K562 (cell line): ENCODE measurements at regions not wholly inside any gene's neighbourhood (a gene's known extent, or its start where the extent isn't known, plus 50 kb on each side); places are given as distances from the start of the nearest gene placed in this dataset.

Source experiments
- BCOR ChIP-seq: fragments of 450-650 bp; IDR thresholded peaks from 2 replicates; pipeline ENCODE4 v1.6.1; 2016
- C11orf30 ChIP-seq: fragments of 450-650 bp; IDR thresholded peaks from 2 replicates; pipeline ENCODE4 v1.6.1; 2016; ENCODE audit warnings: low read depth, mild to moderate bottlenecking
- CHD2 ChIP-seq: IDR thresholded peaks from 2 replicates; pipeline ENCODE4 v1.6.1; 2011; ENCODE audit warnings: low read depth, low read length
- CXXC5 ChIP-seq: fragments of 250-450 bp; sonication (Bioruptor Pico); IDR thresholded peaks from 2 replicates; pipeline ENCODE4 v1.8.0; 2022; ENCODE audit warnings: inconsistent platforms, mild to moderate bottlenecking, moderate library complexity
- E2F6 ChIP-seq, 2 experiments: IDR thresholded peaks; 2 replicates each; pipeline ENCODE4 v1.6.1; 2011; ENCODE audit warnings: borderline replicate concordance in 1 of 2, control low read depth in 1 of 2, low read depth in 1 of 2, low read length in 1 of 2, mild to moderate bottlenecking in 1 of 2, mixed read lengths in 1 of 2, moderate library complexity in 1 of 2; ENCODE audit not compliant: insufficient read depth in 1 of 2, insufficient read length in 1 of 2, poor library complexity in 1 of 2, severe bottlenecking in 1 of 2; ENCODE audit errors: extremely low read depth in 1 of 2
- HNRNPLL ChIP-seq: fragments of 200-400 bp; formaldehyde crosslinking; IDR thresholded peaks from 2 replicates; pipeline ENCODE4 v1.6.1; 2017; ENCODE audit warnings: low read length, low read depth, mild to moderate bottlenecking; ENCODE audit not compliant: poor library complexity, severe bottlenecking
- MBD2 ChIP-seq: sonication (generic); IDR thresholded peaks from 2 replicates; pipeline ENCODE4 v1.6.1; 2016; ENCODE audit warnings: low read depth, borderline replicate concordance
- PHTF2 ChIP-seq: fragments of 250-450 bp; sonication (Bioruptor Pico); IDR thresholded peaks from 2 replicates; pipeline ENCODE4 v1.5.0; 2021; ENCODE audit warnings: mild to moderate bottlenecking
- TBP ChIP-seq: optimal IDR thresholded peaks from 2 replicates; pipeline ENCODE3; 2011; ENCODE audit warnings: low read depth, low read length, improper control_type of control experiment
- U2AF2 ChIP-seq: fragments of 200-400 bp; formaldehyde crosslinking; optimal IDR thresholded peaks from 2 replicates; pipeline ENCODE3; 2017; ENCODE audit warnings: low read depth, mild to moderate bottlenecking, low read length
- ZNF174 ChIP-seq: fragments of 250-450 bp; sonication (Bioruptor Pico); IDR thresholded peaks from 2 replicates; pipeline ENCODE4 v1.4.0; 2020; ENCODE audit warnings: mild to moderate bottlenecking
- ZNF57 ChIP-seq: fragments of 450-650 bp; formaldehyde crosslinking; IDR thresholded peaks from 2 replicates; pipeline ENCODE4 v1.4.0; 2020; ENCODE audit warnings: mild to moderate bottlenecking, moderate library complexity
- ZNF592 ChIP-seq: fragments of 450-650 bp; IDR thresholded peaks from 2 replicates; pipeline ENCODE4 v1.6.1; 2017; ENCODE audit warnings: antibody characterized with exemption, mild to moderate bottlenecking
- TF ChIP-seq, protein P1 (sequence below): fragments of 250-450 bp; sonication (Bioruptor Pico); IDR thresholded peaks from 2 replicates; pipeline ENCODE4 v1.8.0; 2021; ENCODE audit warnings: moderate library complexity, mild to moderate bottlenecking, inconsistent platforms
- TF ChIP-seq, protein P2 (sequence below), 2 experiments: fragments of 450-650 bp; IDR thresholded peaks; 2 replicates each; pipeline ENCODE4 v1.6.1; 2016; ENCODE audit warnings: mild to moderate bottlenecking in 2 of 2, borderline replicate concordance in 1 of 2, low read depth in 1 of 2, moderate library complexity in 1 of 2

DNA sequence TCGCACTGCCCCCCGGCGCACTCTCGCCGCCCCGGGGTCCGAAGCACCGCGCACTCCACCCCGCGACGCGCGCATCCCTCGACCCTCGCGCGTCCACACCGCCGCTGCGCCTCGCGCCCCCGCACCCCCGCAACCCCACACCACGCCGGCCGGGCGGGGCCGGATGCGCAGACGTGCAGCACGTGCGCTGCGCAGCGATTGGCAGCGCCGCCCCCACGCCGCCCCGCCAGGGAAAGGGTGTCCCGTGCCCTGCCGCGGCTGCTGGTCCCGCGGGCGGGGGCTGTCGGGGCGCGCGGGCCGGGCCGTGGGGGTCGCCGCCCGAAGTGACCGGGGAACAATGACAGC is 53.7 kb upstream of the KDM7A start (continued):
- no peak for TF ChIP-seq MBD2
- TF ChIP-seq CHD2: no peak
- TF ChIP-seq PHTF2: no peak
- no peak for TF ChIP-seq U2AF2
- TF ChIP-seq BCOR: no peak
- TF ChIP-seq HNRNPLL: no peak
- TF ChIP-seq TBP: no peak
- TF ChIP-seq C11orf30: no peak
- peak; percentile 42; the same call in 1 of the 2 replicates for TF ChIP-seq ZNF592
- TF ChIP-seq ZNF57 (CRISPR knock-in tag): no peak
- peak; percentile 68 to 82 for TF ChIP-seq E2F6 (IDR thresholded peaks at IDR 0.05; ENCODE audit: borderline replicate concordance in 1 of 2, extremely low read depth in 1 of 2, insufficient read depth in 1 of 2, insufficient read length in 1 of 2, low read depth in 1 of 2, low read length in 1 of 2, poor library complexity in 1 of 2, severe bottlenecking in 1 of 2)
- peak; percentile 80 for TF ChIP-seq CXXC5 (CRISPR knock-in tag)
- TF ChIP-seq, protein P1, sequence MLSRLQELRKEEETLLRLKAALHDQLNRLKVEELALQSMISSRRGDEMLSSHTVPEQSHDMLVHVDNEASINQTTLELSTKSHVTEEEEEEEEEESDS (CRISPR knock-in tag): no peak
- TF ChIP-seq, protein P2, sequence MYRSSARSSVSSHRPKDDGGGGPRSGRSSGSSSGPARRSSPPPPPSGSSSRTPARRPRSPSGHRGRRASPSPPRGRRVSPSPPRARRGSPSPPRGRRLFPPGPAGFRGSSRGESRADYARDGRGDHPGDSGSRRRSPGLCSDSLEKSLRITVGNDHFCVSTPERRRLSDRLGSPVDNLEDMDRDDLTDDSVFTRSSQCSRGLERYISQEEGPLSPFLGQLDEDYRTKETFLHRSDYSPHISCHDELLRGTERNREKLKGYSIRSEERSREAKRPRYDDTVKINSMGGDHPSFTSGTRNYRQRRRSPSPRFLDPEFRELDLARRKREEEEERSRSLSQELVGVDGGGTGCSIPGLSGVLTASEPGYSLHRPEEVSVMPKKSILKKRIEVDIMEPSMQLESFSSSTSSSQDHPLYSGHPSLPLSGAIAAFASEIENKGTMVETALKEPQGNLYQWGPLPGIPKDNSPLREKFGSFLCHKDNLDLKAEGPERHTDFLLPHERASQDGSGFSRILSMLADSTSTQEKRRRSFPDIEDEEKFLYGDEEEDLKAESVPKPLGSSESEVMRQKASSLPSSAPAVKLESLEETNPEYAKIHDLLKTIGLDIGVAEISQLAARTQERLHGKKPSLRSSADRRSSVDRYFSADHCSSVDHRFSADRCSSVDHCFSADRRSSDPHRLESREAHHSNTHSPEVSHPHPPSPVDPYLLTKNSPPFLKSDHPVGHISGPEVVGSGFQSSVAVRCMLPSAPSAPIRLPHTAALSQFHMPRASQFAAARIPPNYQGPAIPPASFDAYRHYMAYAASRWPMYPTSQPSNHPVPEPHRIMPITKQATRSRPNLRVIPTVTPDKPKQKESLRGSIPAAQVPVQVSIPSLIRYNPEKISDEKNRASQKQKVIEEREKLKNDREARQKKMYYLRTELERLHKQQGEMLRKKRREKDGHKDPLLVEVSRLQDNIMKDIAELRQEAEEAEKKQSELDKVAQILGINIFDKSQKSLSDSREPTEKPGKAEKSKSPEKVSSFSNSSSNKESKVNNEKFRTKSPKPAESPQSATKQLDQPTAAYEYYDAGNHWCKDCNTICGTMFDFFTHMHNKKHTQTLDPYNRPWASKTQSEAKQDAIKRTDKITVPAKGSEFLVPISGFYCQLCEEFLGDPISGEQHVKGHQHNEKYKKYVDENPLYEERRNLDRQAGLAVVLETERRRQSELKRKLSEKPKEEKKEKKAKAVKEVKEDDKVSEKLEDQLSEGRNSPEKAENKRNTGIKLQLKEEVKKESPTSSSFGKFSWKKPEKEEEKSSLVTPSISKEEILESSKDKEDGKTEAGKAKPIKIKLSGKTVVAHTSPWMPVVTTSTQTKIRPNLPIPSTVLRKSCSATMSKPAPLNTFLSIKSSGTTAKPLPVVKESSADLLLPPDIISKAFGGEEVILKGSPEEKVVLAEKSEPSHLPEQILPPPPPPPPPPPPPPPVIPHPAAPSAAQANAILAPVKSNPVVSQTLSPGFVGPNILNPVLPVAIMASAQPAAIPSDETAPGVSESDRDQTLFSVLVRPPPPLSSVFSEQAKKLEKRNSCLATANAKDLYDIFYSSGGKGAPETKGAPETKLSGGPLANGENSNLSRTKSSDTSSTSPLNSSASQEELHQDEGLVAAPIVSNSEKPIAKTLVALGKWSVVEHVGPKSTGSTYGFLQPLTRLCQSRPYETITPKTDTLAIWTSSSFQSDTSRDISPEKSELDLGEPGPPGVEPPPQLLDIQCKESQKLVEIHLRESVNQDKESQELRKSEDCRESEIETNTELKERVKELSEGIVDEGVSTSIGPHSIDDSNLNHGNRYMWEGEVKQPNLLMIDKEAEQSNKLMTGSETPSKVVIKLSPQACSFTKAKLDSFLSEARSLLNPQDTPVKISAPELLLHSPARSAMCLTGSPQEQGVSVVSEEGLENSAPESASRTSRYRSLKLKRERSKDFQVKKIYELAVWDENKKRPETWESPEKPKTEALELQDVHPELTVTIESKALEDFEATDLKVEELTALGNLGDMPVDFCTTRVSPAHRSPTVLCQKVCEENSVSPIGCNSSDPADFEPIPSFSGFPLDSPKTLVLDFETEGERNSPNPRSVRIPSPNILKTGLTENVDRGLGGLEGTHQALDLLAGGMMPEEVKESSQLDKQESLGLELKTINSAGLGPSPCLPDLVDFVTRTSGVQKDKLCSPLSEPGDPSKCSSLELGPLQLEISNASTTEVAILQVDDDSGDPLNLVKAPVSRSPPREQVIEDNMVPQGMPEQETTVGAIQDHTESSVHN (IDR thresholded peaks at IDR 0.05; ENCODE audit: borderline replicate concordance in 1 of 2, low read depth in 1 of 2): no peak
- TF ChIP-seq ZNF174 (CRISPR knock-in tag): no peak
